Astrocyte of the spinal cord (primary cell): ENCODE measurements at regions not wholly inside any gene's neighbourhood (a gene's known extent, or its start where the extent isn't known, plus 50 kb on each side); places are given as distances from the start of the nearest gene placed in this dataset.

Source experiments
- DNase-seq: peaks from one replicate; pipeline ENCODE4 v3.0.0; 2011; ENCODE audit warnings: low read depth, low spot score
- H3K4me3 ChIP-seq: 2 replicates; pipeline ENCODE4 v1.5.1; 2011; ENCODE audit warnings: low read depth, mild to moderate bottlenecking, low read length, moderate library complexity
- CTCF ChIP-seq: IDR thresholded peaks from 2 replicates; pipeline ENCODE4 v1.5.1; 2012; ENCODE audit warnings: low read depth, mild to moderate bottlenecking, low read length, inconsistent platforms
- in situ Hi-C: cut with HindIII; loops from 2 replicates; pipeline ENCODE4 v1.10.0; 2017; ENCODE audit warnings: low sequenced_read_pairs

- DNase-seq = no peak
- in situ Hi-C loops = no loop called here
- no peak overlapping the region for H3K4me3 ChIP-seq
- no peak for TF ChIP-seq CTCF
These were observed 54.8 kb upstream of the P3H2 start for GRCh38 chr3:190175490-190175889.

DNA sequence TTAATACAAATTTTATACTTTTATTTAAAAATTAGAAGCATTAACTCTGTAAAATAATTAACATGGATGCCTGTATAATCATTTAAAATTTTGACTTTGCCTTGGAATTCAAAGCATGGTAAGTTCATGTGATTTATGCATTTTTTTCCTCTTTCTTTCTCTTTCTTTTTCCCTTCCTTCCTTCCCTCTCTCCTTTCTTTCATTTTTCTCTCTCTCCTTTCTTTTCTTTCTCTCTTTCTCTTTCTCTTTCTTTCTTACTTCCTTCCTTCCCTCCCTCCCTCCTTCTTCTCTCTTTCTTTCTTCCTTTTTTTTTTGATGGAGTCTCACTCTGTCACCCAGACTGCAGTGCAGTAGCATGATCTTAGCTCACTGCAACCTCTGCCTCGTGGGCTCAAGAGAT lies 53.8 kb upstream of the P3H2 start:
- in situ Hi-C loops = no loop called here
- DNase-seq = no peak
- H3K4me3 ChIP-seq = no peak overlapping the region
- no peak for TF ChIP-seq CTCF

DNA sequence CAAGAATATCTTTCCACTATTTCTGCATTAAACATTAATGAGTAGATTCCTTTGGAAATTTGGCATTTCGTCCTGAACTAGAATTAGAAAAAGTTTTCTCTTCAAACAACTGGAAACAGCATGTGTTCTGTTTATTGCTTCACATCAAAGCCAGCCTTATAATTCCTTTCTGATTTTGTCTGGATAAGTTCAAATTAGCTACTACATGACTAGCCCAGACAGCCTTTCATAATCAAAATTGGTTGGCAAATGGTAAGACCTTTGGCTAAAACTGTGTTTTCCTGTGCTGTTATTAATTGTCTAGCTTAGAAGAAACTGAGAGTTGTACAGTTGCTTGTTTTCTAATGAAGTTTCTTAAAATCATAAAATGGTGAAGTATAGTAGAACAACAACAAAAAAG lies 52.7 kb upstream of the P3H2 start:
- no peak for DNase-seq
- in situ Hi-C loops = no loop called here
- H3K4me3 ChIP-seq = no peak overlapping the region
- no peak for TF ChIP-seq CTCF

DNA sequence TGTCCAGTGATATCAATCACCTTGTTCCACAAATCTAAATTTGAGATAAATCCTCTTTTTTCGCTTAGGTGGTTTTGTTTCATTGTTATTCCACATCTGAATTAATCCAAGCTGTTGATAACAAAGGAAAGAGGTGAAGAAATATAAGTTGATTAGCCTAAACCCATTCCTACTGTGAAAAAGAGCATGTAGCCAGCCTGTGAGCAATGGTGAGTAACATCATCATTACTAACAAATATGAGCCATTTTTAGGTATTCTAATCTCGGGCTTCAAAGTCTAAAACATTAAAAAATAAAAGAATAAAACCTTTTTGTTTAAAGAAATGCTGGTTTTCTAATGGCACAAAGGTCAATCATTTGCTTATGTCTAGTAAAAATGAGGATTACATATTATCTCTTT lies 52.1 kb upstream of the P3H2 start:
- in situ Hi-C loops = no loop called here
- TF ChIP-seq CTCF = no peak
- no peak overlapping the region for H3K4me3 ChIP-seq
- DNase-seq = no peak
